NB4 (cell line): ENCODE measurements at regions not wholly inside any gene's neighbourhood (a gene's known extent, or its start where the extent isn't known, plus 50 kb on each side); places are given as distances from the start of the nearest gene placed in this dataset.

Source experiments
- DNase-seq: peaks from one replicate; pipeline ENCODE4 v3.0.0; 2010; ENCODE audit warnings: low read depth
- H3K4me3 ChIP-seq: one replicate; pipeline ENCODE4 v1.5.1; 2011; ENCODE audit warnings: mild to moderate bottlenecking, low read depth, low read length, moderate library complexity
- MYC ChIP-seq: IDR thresholded peaks from 2 replicates; pipeline ENCODE4 v1.6.1; 2011; ENCODE audit warnings: low read depth, low read length
- POLR2A ChIP-seq: IDR thresholded peaks from 2 replicates; pipeline ENCODE4 v1.6.1; 2011; ENCODE audit warnings: mild to moderate bottlenecking; ENCODE audit not compliant: insufficient read length; ENCODE audit errors: extremely low read depth
- TF ChIP-seq, protein P1 (sequence below): IDR thresholded peaks from one replicate; pipeline ENCODE4 v1.5.1; 2012; ENCODE audit warnings: low read depth, low read length
- TF ChIP-seq, protein P2 (sequence below): IDR thresholded peaks from 2 replicates; pipeline ENCODE4 v1.6.1; 2011; ENCODE audit warnings: low read depth, low read length

GRCh38 chr4:24278693-24279092 lies 305.7 kb downstream of the DHX15 start:
- no peak for DNase-seq
- TF ChIP-seq, protein P1, sequence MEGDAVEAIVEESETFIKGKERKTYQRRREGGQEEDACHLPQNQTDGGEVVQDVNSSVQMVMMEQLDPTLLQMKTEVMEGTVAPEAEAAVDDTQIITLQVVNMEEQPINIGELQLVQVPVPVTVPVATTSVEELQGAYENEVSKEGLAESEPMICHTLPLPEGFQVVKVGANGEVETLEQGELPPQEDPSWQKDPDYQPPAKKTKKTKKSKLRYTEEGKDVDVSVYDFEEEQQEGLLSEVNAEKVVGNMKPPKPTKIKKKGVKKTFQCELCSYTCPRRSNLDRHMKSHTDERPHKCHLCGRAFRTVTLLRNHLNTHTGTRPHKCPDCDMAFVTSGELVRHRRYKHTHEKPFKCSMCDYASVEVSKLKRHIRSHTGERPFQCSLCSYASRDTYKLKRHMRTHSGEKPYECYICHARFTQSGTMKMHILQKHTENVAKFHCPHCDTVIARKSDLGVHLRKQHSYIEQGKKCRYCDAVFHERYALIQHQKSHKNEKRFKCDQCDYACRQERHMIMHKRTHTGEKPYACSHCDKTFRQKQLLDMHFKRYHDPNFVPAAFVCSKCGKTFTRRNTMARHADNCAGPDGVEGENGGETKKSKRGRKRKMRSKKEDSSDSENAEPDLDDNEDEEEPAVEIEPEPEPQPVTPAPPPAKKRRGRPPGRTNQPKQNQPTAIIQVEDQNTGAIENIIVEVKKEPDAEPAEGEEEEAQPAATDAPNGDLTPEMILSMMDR = no peak
- TF ChIP-seq, protein P2, sequence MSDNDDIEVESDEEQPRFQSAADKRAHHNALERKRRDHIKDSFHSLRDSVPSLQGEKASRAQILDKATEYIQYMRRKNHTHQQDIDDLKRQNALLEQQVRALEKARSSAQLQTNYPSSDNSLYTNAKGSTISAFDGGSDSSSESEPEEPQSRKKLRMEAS = no peak
- TF ChIP-seq POLR2A = no peak
- no peak overlapping the region for H3K4me3 ChIP-seq

DNA sequence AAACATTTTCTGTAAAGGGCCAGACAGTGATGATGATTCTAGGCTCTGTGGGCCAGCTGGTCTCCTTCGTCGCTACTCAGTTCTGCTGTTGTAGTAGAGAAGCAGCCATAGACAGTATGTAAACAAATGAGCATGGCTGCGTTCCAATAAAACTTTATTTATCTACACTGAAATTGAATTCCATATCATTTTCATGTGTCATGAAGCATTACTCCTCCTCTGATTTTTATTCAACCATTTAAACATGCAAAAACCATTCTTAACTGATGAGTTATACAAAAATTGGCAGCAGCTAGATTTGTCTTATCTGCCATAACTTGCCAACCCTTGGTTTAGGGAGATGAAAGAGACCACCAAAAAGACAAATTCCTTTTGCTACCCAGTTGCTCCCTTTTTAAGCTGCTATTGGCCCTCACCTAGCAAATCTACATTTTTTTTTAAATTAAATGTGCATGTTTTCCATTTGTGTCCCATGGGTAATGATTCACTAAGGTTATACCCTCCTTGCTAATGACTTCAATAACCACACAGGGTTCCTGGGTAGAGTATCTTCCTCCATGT lies 309.9 kb downstream of the DHX15 start:
- DNase-seq = no peak
- no peak overlapping the region for H3K4me3 ChIP-seq
- no peak for TF ChIP-seq MYC
- TF ChIP-seq, protein P1 = no peak
- TF ChIP-seq, protein P2 = no peak
- no peak for TF ChIP-seq POLR2A

- TF ChIP-seq POLR2A (no peak), MYC (no peak)
- TF ChIP-seq, protein P1 = no peak
- TF ChIP-seq, protein P2 = no peak
These were observed 311.2 kb downstream of the DHX15 start for GRCh38 chr4:24273136-24273535.

DNA sequence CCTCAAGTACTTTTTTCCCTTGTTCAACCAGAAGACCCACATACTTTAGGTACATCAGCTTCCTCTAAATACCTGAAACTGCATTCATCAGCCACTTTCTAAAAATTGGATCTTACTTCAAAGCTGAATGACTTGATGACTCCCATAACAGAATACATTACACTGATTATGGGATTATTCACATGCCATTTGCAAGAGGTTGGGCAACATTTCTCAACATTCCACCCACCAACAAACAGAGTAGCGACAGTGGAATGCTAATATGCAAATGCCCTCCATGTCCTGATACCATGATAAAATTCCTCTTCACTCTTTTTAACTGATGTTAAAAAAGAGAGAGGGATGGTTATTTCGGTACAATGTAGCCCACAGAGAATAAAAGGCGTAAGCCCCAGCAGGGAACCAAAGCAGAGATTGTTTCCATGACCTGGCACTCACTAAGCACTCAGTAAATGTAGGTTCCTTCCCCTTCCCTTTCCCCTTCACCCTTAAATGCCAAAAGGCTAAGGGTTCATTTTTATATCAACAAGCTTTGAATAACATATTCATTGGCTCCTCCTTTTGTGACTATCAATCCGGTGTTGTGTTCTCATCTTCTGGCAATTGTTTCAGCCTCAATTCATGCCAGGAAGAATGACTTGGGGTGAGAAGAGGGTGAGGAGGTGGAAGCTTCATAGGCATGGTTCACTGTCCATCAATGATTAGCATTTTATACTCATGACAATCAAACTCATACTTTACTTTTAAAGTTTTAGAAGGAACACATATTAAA lies 317.2 kb downstream of the DHX15 start:
- DNase-seq = no peak
- H3K4me3 ChIP-seq = no peak overlapping the region
- TF ChIP-seq, protein P1 = no peak
- TF ChIP-seq POLR2A (no peak), MYC (no peak)
- TF ChIP-seq, protein P2 = no peak

More at GRCh38 chr4:24273136-24273535, 311.2 kb downstream of the DHX15 start:
- no peak for DNase-seq
- H3K4me3 ChIP-seq = no peak overlapping the region

DNA sequence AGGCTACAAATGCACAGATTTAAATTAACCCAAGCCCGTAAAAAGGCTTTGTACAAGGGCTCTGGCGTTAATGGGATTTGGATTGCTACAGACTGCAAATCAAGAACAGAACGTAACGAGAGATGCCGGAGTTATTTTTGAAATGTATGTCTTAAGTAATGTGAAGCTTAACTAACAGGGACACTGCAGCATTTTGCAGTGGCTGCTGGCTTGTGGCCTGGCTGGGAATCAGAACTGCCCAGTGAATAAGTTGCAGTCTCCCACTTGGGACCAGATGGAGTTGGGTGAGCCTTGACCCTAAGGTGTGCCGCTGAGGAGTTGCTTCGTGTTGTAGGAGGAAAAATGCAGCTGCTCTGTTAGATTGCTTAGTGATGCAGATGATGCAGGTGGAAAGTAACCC lies 318.4 kb downstream of the DHX15 start:
- DNase-seq = no peak
- TF ChIP-seq, protein P1 = no peak
- TF ChIP-seq, protein P2 = no peak
- TF ChIP-seq MYC = no peak
- TF ChIP-seq POLR2A = no peak
- no peak overlapping the region for H3K4me3 ChIP-seq

DNA sequence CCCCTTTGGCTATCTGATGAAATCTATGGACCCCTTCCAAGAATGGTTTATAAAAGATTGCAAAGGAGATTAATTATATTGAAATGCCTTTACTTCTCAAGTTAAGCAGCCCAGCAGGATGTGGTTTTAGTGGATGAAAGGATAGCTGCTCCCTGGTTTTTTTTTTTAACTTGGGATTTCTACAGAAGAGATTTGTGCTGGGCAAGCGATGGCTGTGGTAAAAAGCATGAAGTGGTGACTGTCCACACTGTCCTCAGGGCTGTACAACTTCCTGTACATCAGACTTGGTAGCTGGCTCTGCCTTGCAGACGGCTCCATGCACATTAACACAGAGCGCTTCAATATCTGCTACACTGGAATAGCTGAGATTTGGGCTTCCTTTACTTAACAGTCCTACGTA lies 321.7 kb downstream of the DHX15 start:
- H3K4me3 ChIP-seq = no peak overlapping the region
- no peak for DNase-seq
- no peak for TF ChIP-seq POLR2A
- no peak for TF ChIP-seq MYC
- TF ChIP-seq, protein P2 = no peak
- TF ChIP-seq, protein P1 = no peak
